Suprapubic skin (tissue), 4 donors: ENCODE measurements at regions not wholly inside any gene's neighbourhood (a gene's known extent, or its start where the extent isn't known, plus 50 kb on each side); places are given as distances from the start of the nearest gene placed in this dataset.

Source experiments
- DNase-seq, 2 donors: peaks; one replicate each; pipeline ENCODE4 v3.0.0-alpha.2; 2019; ENCODE audit warnings: low spot score in 2 of 2
- H3K27ac ChIP-seq: fragments of 200-600 bp; sonication (generic); one replicate; pipeline ENCODE4 v1.5.1; 2019
- H3K27me3 ChIP-seq: fragments of 200-600 bp; sonication (generic); one replicate; pipeline ENCODE4 v1.5.1; 2019
- H3K36me3 ChIP-seq: fragments of 200-600 bp; sonication (generic); one replicate; pipeline ENCODE4 v1.5.1; 2019
- H3K4me1 ChIP-seq: fragments of 200-600 bp; sonication (generic); one replicate; pipeline ENCODE4 v1.5.1; 2019
- H3K4me3 ChIP-seq: fragments of 200-600 bp; sonication (generic); one replicate; pipeline ENCODE4 v1.5.1; 2019; ENCODE audit warnings: mild to moderate bottlenecking
- H3K9me3 ChIP-seq: fragments of 200-600 bp; sonication (generic); one replicate; pipeline ENCODE4 v1.5.1; 2019
- EP300 ChIP-seq: sonication (generic); formaldehyde crosslinking; IDR thresholded peaks from one replicate; pipeline ENCODE4 v1.6.1; 2017; ENCODE audit warnings: antibody characterized with exemption
- POLR2A ChIP-seq, 2 donors: fragments of 450-650 bp; IDR thresholded peaks; one replicate each; pipeline ENCODE4 v1.6.1; 2017; ENCODE audit warnings: antibody characterized with exemption in 2 of 2, mild to moderate bottlenecking in 2 of 2, moderate library complexity in 2 of 2
- POLR2AphosphoS5 ChIP-seq, 3 donors: sonication (generic); formaldehyde crosslinking; IDR thresholded peaks; one replicate each; pipeline ENCODE4 v1.6.1; 2017; ENCODE audit warnings: antibody characterized with exemption in 3 of 3
- WGBS: methylation state at CpG from one replicate; pipeline ENCODE4 v1.1.5; 2018; 5-methylcytosine and 5-hydroxymethylcytosine counted together
- TF ChIP-seq, protein P1 (sequence below), 2 donors: fragments of 200-600 bp in 1 of 2; fragments of 450-650 bp in 1 of 2; sonication (generic) in 1 of 2; IDR thresholded peaks; one replicate each; pipeline ENCODE4 v1.5.1; 2016 to 2019; ENCODE audit warnings: antibody characterized with exemption in 2 of 2, mild to moderate bottlenecking in 1 of 2, moderate library complexity in 1 of 2

DNA sequence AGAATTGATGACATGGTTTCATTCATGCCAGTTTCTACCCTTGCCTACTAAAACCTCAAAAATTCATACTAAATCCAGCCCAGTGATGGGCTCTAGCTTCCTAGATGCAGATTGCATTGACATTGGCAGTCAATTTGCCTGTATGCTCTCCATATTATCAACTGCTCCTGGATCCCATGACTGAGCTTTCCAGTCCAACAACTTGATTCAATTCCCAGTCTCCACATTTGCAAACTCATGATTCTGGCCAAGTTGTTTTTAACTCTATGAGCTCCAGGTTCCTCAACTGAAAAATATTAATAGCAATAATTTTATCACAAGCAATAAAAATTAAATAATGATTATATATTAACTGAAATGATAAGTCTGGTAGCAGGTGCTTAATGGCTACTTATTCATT lies 51.0 kb upstream of the DSC1 start:
- no peak for DNase-seq
- TF ChIP-seq POLR2A (IDR thresholded peaks at IDR 0.05) (no peak), EP300 (no peak), POLR2AphosphoS5 (IDR thresholded peaks at IDR 0.05) (no peak)
- TF ChIP-seq, protein P1, sequence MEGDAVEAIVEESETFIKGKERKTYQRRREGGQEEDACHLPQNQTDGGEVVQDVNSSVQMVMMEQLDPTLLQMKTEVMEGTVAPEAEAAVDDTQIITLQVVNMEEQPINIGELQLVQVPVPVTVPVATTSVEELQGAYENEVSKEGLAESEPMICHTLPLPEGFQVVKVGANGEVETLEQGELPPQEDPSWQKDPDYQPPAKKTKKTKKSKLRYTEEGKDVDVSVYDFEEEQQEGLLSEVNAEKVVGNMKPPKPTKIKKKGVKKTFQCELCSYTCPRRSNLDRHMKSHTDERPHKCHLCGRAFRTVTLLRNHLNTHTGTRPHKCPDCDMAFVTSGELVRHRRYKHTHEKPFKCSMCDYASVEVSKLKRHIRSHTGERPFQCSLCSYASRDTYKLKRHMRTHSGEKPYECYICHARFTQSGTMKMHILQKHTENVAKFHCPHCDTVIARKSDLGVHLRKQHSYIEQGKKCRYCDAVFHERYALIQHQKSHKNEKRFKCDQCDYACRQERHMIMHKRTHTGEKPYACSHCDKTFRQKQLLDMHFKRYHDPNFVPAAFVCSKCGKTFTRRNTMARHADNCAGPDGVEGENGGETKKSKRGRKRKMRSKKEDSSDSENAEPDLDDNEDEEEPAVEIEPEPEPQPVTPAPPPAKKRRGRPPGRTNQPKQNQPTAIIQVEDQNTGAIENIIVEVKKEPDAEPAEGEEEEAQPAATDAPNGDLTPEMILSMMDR (IDR thresholded peaks at IDR 0.05), result no peak
- H3K4me3 ChIP-seq, result no peak overlapping the region
- H3K27ac ChIP-seq, result no peak overlapping the region
- peaks cover 5% of the 10 kb centered on the region for H3K9me3 ChIP-seq
- H3K4me1 ChIP-seq, result peaks cover 28% of the 10 kb centered on the region
- no peaks in the 10 kb centered on the region for H3K36me3 ChIP-seq
- no peaks in the 10 kb centered on the region for H3K27me3 ChIP-seq

DNA sequence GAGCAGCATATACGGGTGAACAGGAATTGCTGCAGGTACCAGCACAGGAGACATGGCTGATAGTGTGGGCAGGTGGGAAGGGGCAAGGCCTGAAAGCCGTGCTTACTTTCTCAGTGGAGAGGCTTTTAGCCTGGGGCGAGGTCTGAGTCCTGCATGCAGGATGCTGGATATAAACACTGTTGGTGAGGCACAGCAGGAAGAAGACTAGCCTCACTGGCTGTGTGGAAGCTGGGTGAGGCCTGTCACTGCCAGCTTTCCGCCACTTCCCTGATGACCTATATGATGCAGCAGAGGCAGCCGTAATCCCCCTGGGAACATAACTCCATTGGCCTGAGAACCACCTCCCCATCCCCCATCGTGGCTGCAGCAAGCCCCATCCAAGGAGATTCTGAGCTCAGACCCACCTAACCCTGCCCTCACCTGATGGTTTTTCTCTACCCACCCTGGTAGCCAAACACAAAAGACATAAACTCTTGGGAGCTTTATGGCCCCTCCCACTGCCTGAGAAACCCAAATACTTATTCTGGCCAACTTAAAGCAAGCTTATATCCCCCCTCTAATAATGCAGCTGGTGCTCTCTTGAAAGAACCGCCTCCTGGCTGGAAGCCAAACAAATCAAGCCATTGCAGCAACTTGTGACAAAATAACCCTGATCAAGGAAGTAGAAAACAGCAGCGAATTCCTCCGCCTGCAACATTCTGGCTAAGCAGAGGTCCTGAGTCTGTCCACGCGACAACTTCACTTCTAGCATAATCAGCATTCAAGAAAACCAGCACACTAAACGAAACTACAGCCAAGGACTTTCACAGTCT lies 54.6 kb upstream of the DSC1 start:
- no peaks in the 10 kb centered on the region for H3K27me3 ChIP-seq
- no peaks in the 10 kb centered on the region for H3K36me3 ChIP-seq
- peaks cover 10% of the 10 kb centered on the region for H3K4me1 ChIP-seq
- no peak overlapping the region for H3K27ac ChIP-seq
- DNase-seq, result no peak
- WGBS, result 77% methylated on average over 12 of the region's 12 CpGs
- H3K4me3 ChIP-seq, result no peak overlapping the region
- TF ChIP-seq POLR2A (IDR thresholded peaks at IDR 0.05), result no peak
- TF ChIP-seq POLR2AphosphoS5 (IDR thresholded peaks at IDR 0.05), result no peak
- TF ChIP-seq, protein P1 (IDR thresholded peaks at IDR 0.05), result no peak
- no peak for TF ChIP-seq EP300
- H3K9me3 ChIP-seq, result peaks cover 5% of the 10 kb centered on the region

DNA sequence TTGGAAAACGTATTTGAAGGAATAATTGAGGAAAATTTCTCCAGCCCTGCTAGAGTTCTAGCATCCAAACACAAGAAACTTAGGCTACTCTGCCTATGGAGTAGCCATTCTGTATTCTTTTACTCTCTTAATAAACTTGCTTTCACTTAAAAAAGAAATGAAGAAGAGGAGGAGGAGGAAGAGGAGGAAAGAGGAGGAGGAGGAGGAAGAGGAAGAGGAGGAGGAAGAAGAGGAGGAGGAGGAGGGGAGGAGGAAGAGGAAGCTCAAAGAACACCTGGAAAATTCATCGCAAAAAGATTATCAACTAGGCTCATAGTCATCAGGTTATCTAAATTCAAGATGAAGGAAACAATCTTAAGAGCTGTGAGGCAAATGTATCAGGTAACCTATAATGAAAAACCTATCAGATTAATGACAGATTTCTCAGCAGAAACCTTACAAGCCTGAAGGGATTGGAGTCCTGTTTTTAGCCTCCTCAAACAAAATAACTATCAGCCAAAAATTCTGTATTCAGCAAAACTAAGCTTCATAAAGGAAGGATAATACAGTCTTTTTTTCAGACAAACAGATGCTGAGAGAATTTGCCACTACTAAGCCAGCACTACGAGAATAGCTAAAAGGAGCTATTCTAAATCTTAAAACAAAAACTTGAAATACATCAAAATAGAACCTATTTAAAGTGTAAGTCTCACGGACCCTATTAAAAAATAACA lies 56.2 kb upstream of the DSC1 start:
- Histone ChIP-seq H3K4me1 (peaks cover 4% of the 10 kb centered on the region), H3K36me3 (no peaks in the 10 kb centered on the region), H3K9me3 (peaks cover 5% of the 10 kb centered on the region), H3K27ac (no peak overlapping the region), H3K27me3 (no peaks in the 10 kb centered on the region), H3K4me3 (no peak overlapping the region)
- TF ChIP-seq EP300 (no peak), POLR2A (IDR thresholded peaks at IDR 0.05) (no peak), POLR2AphosphoS5 (IDR thresholded peaks at IDR 0.05) (no peak)
- TF ChIP-seq, protein P1 (IDR thresholded peaks at IDR 0.05), result no peak
- DNase-seq, result no peak
- 92% methylated on average over 4 of the region's 4 CpGs for WGBS

DNA sequence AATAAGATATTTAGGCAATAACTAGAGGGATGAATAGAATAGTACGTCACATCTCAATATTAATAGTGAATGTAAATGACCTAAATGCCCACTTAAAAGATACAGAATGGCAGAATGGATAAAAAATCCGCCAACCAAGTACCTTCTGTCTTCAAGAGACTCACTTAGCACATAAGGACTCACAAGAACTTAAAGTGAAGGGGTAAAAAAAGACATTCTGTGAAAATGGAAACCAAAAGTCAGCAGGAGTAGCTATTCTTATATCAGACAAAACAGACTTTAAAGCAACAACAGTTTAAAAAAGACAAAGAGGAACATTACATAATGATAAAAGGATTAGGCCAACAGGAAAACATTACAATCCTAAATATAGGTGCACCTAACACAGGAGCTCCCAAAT lies 56.7 kb upstream of the DSC1 start:
- H3K36me3 ChIP-seq, result no peaks in the 10 kb centered on the region
- H3K9me3 ChIP-seq, result peaks cover 5% of the 10 kb centered on the region
- peaks cover under 1% of the 10 kb centered on the region for H3K4me1 ChIP-seq
- no peaks in the 10 kb centered on the region for H3K27me3 ChIP-seq
- no peak overlapping the region for H3K27ac ChIP-seq
- DNase-seq, result no peak
- WGBS, result 90% methylated on average over 2 of the region's 2 CpGs
- H3K4me3 ChIP-seq, result no peak overlapping the region
- TF ChIP-seq, protein P1 (IDR thresholded peaks at IDR 0.05), result no peak
- TF ChIP-seq EP300 (no peak), POLR2AphosphoS5 (IDR thresholded peaks at IDR 0.05) (no peak), POLR2A (IDR thresholded peaks at IDR 0.05) (no peak)

DNA sequence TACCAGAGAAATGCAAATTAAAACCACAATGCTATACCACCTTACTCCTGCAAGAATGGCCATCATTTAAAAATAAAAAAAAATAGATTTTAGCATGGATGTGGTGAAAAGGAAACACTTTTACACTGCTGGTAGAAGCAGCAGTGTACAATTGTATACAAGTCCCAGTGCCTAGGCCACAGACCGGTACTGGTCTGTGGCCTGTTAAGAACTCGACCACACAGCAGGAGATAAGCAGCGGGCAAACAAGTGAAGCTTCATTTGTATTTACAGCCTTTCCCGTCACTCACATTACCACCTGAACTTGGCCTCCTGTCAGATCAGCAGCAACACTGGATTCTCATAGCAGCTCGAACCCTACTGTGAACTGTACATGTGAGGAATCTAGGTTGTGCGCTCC lies 60.7 kb upstream of the DSC1 start:
- Histone ChIP-seq H3K9me3 (no peaks in the 10 kb centered on the region), H3K27ac (no peak overlapping the region), H3K27me3 (no peaks in the 10 kb centered on the region), H3K4me1 (peaks cover 4% of the 10 kb centered on the region), H3K36me3 (no peaks in the 10 kb centered on the region), H3K4me3 (no peak overlapping the region)
- no peak for DNase-seq
- WGBS, result 92% methylated on average over 6 of the region's 6 CpGs
- TF ChIP-seq, protein P1 (IDR thresholded peaks at IDR 0.05), result no peak
- TF ChIP-seq EP300 (no peak), POLR2AphosphoS5 (IDR thresholded peaks at IDR 0.05) (no peak), POLR2A (IDR thresholded peaks at IDR 0.05) (no peak)
